ENCODE measurements at regions not wholly inside any gene's neighbourhood (a gene's known extent, or its start where the extent isn't known, plus 50 kb on each side); places are given as distances from the start of the nearest gene placed in this dataset.

DNA sequence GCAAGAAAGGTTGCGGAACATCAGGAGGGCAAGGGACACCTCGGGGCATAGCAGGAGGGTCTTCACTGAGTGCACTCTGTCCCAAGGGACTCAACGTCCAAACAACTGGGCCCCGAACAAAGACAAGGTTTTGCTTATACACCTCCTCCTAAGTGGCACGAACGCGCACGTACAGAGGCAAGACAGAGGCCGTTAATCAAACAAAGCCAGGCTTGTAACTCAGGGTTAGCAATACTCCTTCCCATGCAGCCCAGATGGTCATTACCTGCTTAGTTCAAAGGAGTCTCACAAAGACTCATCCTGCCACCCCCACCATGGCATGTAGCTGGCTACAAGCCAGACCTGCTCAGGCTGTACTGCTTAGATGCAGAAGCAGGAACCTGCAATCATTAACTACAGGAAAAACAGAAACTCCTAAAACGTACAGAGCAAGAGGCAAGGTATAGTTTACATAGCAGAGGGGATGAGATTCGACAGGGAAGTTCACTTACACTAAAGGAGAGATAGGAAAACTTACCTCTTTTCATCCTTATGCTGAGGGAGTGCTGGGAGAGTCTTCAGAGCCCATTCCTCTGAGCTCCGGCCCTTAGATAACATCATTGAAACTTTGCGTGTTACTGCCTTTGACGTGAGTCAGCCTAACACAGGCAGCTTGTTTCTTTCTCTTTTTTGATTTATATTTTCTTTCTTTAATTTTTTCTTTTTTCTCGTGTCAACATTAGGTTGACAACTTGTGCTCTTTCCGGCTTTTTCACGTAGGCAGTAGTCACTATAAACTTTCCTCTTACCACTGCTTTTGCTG lies 1319.1 kb downstream of the TMEM121 start:
- no peak for DNase-seq (ENCODE audit: low spot score)
- in situ Hi-C loops (cut with HindIII; ENCODE audit: low sequenced_read_pairs): no loop called here

DNA sequence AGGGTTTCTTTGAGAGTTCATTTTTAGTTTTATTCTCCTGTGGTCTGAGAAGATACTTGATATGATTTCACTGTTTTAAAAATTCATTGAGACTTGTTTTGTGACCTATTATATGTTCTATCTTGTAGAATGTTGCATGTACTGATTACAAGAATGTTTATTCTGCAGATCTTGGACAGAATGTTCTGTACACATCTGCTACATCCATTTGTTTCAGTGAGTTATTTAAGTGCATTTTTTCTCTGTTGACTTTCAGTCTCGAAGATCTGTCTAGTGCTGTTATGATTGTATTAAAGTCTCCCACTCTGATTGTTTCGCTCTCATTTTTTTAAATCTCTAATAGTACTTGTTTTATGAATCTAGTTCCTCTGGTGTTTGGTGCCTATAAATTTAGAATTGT lies 1319.8 kb downstream of the TMEM121 start:
- DNase-seq (ENCODE audit: low spot score): no peak

DNA sequence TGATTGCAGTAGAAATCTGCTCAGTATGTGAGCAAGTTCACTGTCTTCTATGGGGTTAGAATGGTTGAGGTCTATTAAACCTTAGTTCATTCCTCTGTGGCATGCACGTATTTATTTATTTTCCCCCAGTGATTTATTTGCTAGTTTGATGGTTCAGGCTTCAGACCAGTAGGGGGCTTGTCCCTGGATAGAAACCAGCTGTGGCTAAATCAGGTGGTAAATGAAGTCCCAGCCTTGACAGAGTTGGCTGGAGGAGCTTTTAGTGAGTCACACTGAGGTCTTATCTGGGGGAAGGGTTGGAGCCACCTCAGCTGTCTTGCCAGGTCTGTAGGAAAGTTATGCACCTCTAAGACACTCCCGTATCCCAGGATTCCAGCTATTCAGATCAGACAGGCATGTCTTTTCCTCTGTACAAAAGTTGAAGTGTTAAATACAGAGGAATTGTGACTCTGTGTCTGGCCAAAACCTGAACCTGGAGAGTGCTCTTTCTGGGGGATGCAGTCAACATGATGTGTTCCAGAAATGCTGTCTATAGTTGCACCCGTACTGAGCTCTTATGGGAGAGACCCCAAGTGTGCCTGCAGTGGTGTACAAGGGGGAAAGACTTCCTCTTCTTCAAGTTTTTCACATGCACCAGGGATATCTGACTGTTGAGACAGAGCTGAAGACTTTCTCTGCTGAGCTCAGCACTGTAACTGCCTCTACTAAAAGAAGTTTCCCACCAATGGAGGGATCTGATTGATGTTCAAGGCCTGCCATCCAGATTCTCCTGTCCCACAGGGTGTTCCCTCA lies 1322.1 kb downstream of the TMEM121 start:
- in situ Hi-C loops (cut with HindIII; ENCODE audit: low sequenced_read_pairs): no loop called here

More for the DNA sequence above, 1319.8 kb downstream of the TMEM121 start:
- in situ Hi-C loops (cut with HindIII; ENCODE audit: low sequenced_read_pairs): no loop called here

DNA sequence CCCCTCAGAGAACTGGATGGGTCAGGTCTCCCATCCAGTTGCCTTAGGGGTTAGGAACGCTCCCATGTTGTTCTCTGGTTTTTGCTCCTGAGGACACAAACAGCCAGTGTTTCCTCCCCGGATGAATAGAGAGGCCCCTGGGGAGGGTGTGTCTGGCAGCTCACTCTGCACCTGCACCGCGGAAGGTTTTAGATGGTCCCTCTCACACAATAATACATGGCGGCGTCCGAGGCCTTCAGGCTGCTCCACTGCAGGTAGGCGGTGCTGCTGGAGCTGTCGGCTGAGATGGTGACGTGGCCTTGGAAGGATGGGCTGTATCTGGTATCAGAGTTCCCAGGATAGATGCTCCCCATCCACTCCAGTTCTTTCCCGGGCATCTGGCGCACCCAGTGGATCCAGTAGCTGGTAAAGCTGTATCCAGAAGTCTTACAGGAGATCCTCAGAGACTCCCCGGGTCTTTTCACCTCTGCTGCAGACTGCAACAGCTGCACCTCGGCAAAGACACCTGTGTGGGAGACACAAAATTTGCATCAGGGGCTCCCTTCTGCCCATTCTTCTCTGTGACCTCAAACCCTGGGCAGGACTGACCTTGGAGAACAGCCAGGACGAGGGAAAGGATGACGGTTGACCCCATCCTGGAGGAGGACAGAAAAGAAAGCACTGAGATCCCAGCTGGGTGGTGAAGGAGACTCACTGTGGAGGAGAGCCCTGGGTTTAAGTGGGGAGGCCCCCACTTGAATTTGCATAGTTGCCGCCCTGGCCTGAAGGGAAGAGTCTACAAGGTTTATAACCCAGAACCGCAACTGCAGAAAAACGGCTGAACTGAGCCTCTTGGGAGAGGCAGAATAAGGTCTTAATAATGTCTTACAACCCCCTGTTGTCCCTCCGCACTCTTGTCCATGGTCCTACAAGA lies 1324.8 kb downstream of the TMEM121 start:
- in situ Hi-C loops (cut with HindIII; ENCODE audit: low sequenced_read_pairs): no loop called here
- DNase-seq (ENCODE audit: low spot score): no peak

More for the DNA sequence above, 1322.1 kb downstream of the TMEM121 start:
- no peak for DNase-seq (ENCODE audit: low spot score)

DNA sequence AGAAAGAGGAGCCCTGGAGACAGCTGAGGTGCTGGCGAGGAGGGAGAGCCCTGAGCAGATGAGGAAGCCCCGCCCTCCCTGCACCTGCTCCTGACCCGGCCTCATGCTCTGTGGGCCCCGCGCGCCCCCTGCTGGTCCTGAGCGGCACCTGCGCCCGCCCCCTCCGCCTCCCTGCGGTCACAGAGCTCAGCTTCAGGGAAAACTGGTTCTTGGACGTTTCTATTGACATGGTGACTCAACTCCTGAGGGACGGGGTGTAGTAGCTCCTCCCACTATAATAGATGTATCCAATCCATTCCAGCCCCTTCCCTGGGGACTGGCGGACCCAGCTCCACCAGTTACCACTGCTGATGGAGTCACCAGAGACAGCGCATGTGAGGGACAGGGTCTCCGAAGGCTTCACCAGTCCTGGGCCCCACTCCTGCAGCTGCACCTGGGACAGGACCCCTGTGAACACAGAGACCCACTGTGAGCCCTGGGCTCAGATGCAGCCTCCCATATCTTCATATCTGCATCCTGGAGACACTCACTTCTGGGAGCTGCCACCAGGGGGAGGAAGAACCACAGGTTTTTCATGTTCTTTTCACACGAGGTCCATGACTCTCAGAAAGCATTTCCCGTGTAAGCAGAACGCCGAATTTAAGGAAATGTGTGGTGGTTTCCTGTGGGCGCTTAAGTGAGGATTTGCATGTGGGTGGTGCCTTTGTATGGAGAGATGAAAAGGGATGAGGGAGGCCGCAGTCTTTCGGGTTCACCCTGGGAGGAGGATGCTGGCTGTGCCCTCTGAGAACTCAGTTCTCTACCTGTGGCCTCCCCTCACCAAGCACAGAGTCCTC lies 1346.4 kb downstream of the TMEM121 start:
- DNase-seq (ENCODE audit: low spot score): peak; percentile 3
- in situ Hi-C loops (cut with HindIII; ENCODE audit: low sequenced_read_pairs): no loop called here

DNA sequence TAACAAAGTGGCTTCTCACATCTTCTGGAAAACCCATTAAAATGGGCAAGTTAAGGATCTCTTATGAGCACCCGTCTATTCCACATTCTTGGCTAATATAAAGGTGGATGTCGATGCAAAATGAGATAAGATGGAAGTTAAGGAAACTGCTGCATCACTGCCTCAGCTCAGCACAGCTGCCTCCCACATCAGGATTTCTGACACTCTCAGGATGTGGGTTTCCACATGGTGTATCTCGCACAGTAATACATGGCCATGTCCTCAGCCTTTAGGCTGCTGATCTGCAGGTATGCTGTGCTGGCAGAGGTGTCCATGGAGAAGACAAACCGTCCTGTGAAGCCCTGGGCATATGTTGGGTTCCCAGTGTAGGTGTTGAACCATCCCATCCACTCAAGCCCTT lies 1348.0 kb downstream of the TMEM121 start:
- in situ Hi-C loops (cut with HindIII; ENCODE audit: low sequenced_read_pairs): no loop called here
- no peak for DNase-seq (ENCODE audit: low spot score)

DNA sequence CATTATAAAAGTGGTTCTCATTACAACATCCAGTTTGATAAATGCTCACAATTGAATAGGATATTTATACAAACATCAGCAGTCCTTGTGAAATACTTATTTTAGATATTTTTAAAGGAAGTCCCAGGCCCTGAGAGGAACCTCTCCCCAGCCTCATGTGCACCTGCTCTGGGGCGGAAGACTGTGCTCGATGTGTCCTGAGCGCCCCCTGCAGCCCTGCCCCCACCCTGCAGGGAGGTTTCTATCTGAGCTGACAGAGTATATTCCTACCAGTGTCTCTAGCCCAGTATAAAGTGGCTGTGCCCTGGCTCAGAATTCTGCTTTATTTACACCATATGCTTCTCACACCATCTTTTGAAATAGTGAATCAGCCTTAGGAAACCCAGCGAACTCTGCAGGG lies 1349.1 kb downstream of the TMEM121 start:
- no peak for DNase-seq (ENCODE audit: low spot score)
- in situ Hi-C loops (cut with HindIII; ENCODE audit: low sequenced_read_pairs): no loop called here

DNA sequence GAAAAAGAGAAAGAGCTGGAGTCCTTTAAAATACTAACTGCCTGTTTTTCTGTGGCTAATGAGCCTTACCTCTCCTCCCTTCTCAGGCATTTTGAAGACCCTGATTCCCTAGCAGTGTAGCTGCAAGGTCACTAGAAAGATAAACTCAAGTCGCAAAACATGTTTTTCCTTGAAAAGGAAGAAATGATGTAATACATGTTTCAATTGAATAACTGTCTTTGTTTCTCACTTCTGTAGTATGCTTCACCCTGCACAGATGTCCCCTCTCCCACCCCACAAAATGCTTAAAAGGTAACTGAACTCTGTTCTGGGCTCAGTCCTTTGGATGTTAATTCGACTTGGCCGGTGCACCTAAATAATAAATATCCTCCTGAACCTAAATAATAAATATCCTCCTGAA lies 1350.3 kb downstream of the TMEM121 start:
- in situ Hi-C loops (cut with HindIII; ENCODE audit: low sequenced_read_pairs): no loop called here
- no peak for DNase-seq (ENCODE audit: low spot score)

DNA sequence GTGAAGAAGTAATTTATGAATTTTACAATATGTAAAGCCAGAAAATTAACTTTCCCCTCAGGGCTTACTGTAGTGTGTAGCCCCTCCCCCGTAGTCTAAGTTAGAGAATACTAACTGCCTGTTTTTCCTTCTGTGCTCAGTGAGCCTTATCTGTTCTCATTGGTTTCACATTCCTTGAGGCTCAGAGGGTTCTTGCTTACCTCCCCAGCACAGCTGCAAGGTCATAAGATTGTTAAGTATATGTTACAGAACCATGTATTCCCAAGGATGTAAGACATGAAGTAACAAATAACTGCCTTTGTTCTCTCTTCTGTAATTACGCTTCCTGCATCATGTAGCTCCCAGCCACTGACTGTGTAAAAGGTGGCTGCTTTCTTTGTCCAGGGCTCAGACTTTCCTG lies 1351.1 kb downstream of the TMEM121 start:
- in situ Hi-C loops (cut with HindIII; ENCODE audit: low sequenced_read_pairs): no loop called here
- DNase-seq (ENCODE audit: low spot score): no peak

DNA sequence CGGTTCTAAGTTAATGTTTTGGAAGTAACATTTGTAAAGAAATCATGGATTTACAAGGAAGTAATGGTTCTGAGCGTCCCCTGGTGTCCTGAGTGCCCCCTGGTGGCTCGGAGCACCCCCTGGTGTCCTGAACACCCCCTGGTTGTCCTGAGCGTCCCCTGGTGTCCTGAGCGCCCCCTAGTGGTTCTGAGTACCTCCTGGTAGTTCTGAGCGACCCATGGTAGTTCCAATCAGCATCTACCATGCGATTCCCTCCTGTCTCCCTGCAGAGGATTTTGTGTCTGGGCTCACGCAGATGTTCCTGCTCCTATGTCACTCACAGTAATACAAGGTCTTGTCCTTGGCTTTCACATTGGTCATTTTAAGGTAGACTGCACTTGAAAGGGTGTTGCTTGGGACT lies 1352.9 kb downstream of the TMEM121 start:
- in situ Hi-C loops (cut with HindIII; ENCODE audit: low sequenced_read_pairs): no loop called here
- DNase-seq (ENCODE audit: low spot score): no peak

DNA sequence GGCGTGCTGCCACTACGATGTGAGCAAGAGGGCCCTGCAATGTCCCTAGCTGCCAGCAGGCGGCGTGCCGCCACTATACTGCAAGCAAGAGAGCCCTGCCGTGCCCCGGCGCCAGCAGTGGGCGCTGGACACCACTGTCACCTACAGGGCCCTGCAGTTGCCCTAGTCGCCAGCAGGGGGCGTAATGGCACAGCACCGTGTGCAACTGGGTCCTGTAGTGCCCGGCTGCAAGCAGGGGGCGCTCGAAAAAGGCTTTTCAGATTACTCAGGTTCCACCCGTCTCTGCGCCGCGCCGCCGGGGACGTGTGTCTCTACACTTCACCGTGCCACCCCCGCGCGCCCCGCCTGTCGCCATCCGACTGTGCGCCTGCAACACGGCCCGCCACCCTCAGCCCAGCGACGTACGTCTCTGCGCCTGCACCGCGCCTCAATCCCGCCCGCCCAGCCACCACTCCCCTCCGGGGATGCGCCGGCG lies 1356.9 kb downstream of the TMEM121 start:
- in situ Hi-C loops (cut with HindIII; ENCODE audit: low sequenced_read_pairs): no loop called here
- no peak for DNase-seq (ENCODE audit: low spot score)
